ENCODE measurements at regions not wholly inside any gene's neighbourhood (a gene's known extent, or its start where the extent isn't known, plus 50 kb on each side); places are given as distances from the start of the nearest gene placed in this dataset.

GRCh38 chr11:106581399-106581798, 436.9 kb downstream of the GUCY1A2 start:
- CTCF ChIA-PET (ENCODE audit: partially characterized antibody), result interaction anchor here (0.6 to 1.3 kb wide), 2 partner anchors 10 to 11 kb away, joined by 3 read pairs; no protein-coding TSS in a partner anchor

GRCh38 chr11:106585061-106585460, 433.2 kb downstream of the GUCY1A2 start:
- CTCF ChIA-PET (ENCODE audit: partially characterized antibody), result no interaction called here
- H3K4me3 Mint-ChIP-seq, result no peak overlapping the region

More at GRCh38 chr11:106581399-106581798, 436.9 kb downstream of the GUCY1A2 start:
- no peaks in the 10 kb centered on the region for H3K27me3 Mint-ChIP-seq
- H3K4me1 Mint-ChIP-seq, result no peaks in the 10 kb centered on the region
- intact Hi-C loops (cut with micrococcal nuclease), result no loop called here
- Histone ChIP-seq H3K27ac (ENCODE audit: low read depth, low read length) (no peak overlapping the region), H3K4me3 (ENCODE audit: low read length in 2 of 2) (no peak overlapping the region), H3K27me3 (ENCODE audit: insufficient read depth, low read length) (no peaks in the 10 kb centered on the region), H3K36me3 (ENCODE audit: insufficient read depth, low read length) (no peaks in the 10 kb centered on the region), H3K9me3 (ENCODE audit: control insufficient read depth in 1 of 2, low read length in 2 of 2) (no peaks in the 10 kb centered on the region), H3K4me1 (ENCODE audit: insufficient read depth, low read length) (no peaks in the 10 kb centered on the region)
- no peak overlapping the region for H3K27ac Mint-ChIP-seq
- POLR2A ChIA-PET (ENCODE audit: partially characterized antibody), result no interaction called here
- no peaks in the 10 kb centered on the region for H3K36me3 Mint-ChIP-seq
- no peak overlapping the region for H3K4me3 Mint-ChIP-seq
- peaks cover 2 to 15% (median 6%) of the 10 kb centered on the region in 8 donors for H3K9me3 Mint-ChIP-seq
- no peak for DNase-seq

GRCh38 chr11:106594751-106595351, 423.4 kb downstream of the GUCY1A2 start:
- Mint-ChIP-seq H3K27ac (no peak overlapping the region), H3K4me1 (no peaks in the 10 kb centered on the region), H3K4me3 (no peak overlapping the region), H3K27me3 (no peaks in the 10 kb centered on the region), H3K36me3 (no peaks in the 10 kb centered on the region), H3K9me3 (peaks cover 0 to 11% (median 7%) of the 10 kb centered on the region in 8 donors)
- Histone ChIP-seq H3K36me3 (ENCODE audit: insufficient read depth, low read length) (no peaks in the 10 kb centered on the region), H3K4me1 (ENCODE audit: insufficient read depth, low read length) (no peaks in the 10 kb centered on the region), H3K27me3 (ENCODE audit: insufficient read depth, low read length) (no peaks in the 10 kb centered on the region), H3K4me3 (ENCODE audit: low read length in 2 of 2) (no peak overlapping the region), H3K27ac (ENCODE audit: low read depth, low read length) (no peak overlapping the region), H3K9me3 (ENCODE audit: control insufficient read depth in 1 of 2, low read length in 2 of 2) (no peaks in the 10 kb centered on the region)
- ChIA-PET CTCF (ENCODE audit: partially characterized antibody) (no interaction called here), POLR2A (ENCODE audit: partially characterized antibody) (no interaction called here)
- intact Hi-C loops (cut with micrococcal nuclease), result no loop called here
- DNase-seq, result no peak

More at GRCh38 chr11:106585061-106585460, 433.2 kb downstream of the GUCY1A2 start:
- Mint-ChIP-seq H3K27me3 (no peaks in the 10 kb centered on the region), H3K4me1 (no peaks in the 10 kb centered on the region), H3K27ac (no peak overlapping the region), H3K9me3 (peaks cover 0 to 8% (median 0%) of the 10 kb centered on the region in 8 donors), H3K36me3 (no peaks in the 10 kb centered on the region)
- POLR2A ChIA-PET (ENCODE audit: partially characterized antibody), result no interaction called here
- no peak for DNase-seq
- no peak overlapping the region for H3K4me3 ChIP-seq (ENCODE audit: low read length in 2 of 2)
- H3K27ac ChIP-seq (ENCODE audit: low read depth, low read length), result no peak overlapping the region
- no peaks in the 10 kb centered on the region for H3K27me3 ChIP-seq (ENCODE audit: insufficient read depth, low read length)
- intact Hi-C loops (cut with micrococcal nuclease), result no loop called here
- H3K4me1 ChIP-seq (ENCODE audit: insufficient read depth, low read length), result no peaks in the 10 kb centered on the region
- H3K9me3 ChIP-seq (ENCODE audit: control insufficient read depth in 1 of 2, low read length in 2 of 2), result no peaks in the 10 kb centered on the region
- H3K36me3 ChIP-seq (ENCODE audit: insufficient read depth, low read length), result no peaks in the 10 kb centered on the region

- H3K4me1 ChIP-seq (ENCODE audit: insufficient read depth, low read length), result no peaks in the 10 kb centered on the region
- no peak for DNase-seq
- H3K27ac Mint-ChIP-seq, result no peak overlapping the region
- H3K36me3 ChIP-seq (ENCODE audit: insufficient read depth, low read length), result no peaks in the 10 kb centered on the region
- no peak overlapping the region for H3K4me3 ChIP-seq (ENCODE audit: low read length in 2 of 2)
- H3K4me3 Mint-ChIP-seq, result no peak overlapping the region
- H3K27me3 ChIP-seq (ENCODE audit: insufficient read depth, low read length), result no peaks in the 10 kb centered on the region
- no peaks in the 10 kb centered on the region for H3K27me3 Mint-ChIP-seq
- POLR2A ChIA-PET (ENCODE audit: partially characterized antibody), result no interaction called here
- H3K36me3 Mint-ChIP-seq, result no peaks in the 10 kb centered on the region
- peaks cover 0 to 4% (median 0%) of the 10 kb centered on the region in 8 donors for H3K9me3 Mint-ChIP-seq
- CTCF ChIA-PET (ENCODE audit: partially characterized antibody), result no interaction called here
- no peak overlapping the region for H3K27ac ChIP-seq (ENCODE audit: low read depth, low read length)
- no peaks in the 10 kb centered on the region for H3K9me3 ChIP-seq (ENCODE audit: control insufficient read depth in 1 of 2, low read length in 2 of 2)
- intact Hi-C loops (cut with micrococcal nuclease), result no loop called here
- no peaks in the 10 kb centered on the region for H3K4me1 Mint-ChIP-seq
Observed at GRCh38 chr11:106601684-106602297, 416.5 kb downstream of the GUCY1A2 start.

- H3K4me1 Mint-ChIP-seq, result no peaks in the 10 kb centered on the region
- intact Hi-C loops (cut with micrococcal nuclease), result no loop called here
Observed at GRCh38 chr11:106608677-106609076, 409.6 kb downstream of the GUCY1A2 start.

GRCh38 chr11:106614262-106614661, 404.0 kb downstream of the GUCY1A2 start:
- Histone ChIP-seq H3K27me3 (ENCODE audit: insufficient read depth, low read length) (no peaks in the 10 kb centered on the region), H3K27ac (ENCODE audit: low read depth, low read length) (no peak overlapping the region), H3K36me3 (ENCODE audit: insufficient read depth, low read length) (no peaks in the 10 kb centered on the region), H3K9me3 (ENCODE audit: control insufficient read depth in 1 of 2, low read length in 2 of 2) (no peaks in the 10 kb centered on the region), H3K4me1 (ENCODE audit: insufficient read depth, low read length) (no peaks in the 10 kb centered on the region), H3K4me3 (ENCODE audit: low read length in 2 of 2) (no peak overlapping the region)
- Mint-ChIP-seq H3K27ac (no peak overlapping the region), H3K9me3 (peaks cover 0 to 4% (median 2%) of the 10 kb centered on the region in 8 donors), H3K36me3 (no peaks in the 10 kb centered on the region), H3K27me3 (no peaks in the 10 kb centered on the region), H3K4me3 (no peak overlapping the region), H3K4me1 (no peaks in the 10 kb centered on the region)
- no peak for DNase-seq
- intact Hi-C loops (cut with micrococcal nuclease), result no loop called here
- POLR2A ChIA-PET (ENCODE audit: partially characterized antibody), result no interaction called here
- CTCF ChIA-PET (ENCODE audit: partially characterized antibody), result no interaction called here

More at GRCh38 chr11:106608677-106609076, 409.6 kb downstream of the GUCY1A2 start:
- no peaks in the 10 kb centered on the region for H3K36me3 ChIP-seq (ENCODE audit: insufficient read depth, low read length)
- no peaks in the 10 kb centered on the region for H3K9me3 ChIP-seq (ENCODE audit: control insufficient read depth in 1 of 2, low read length in 2 of 2)
- ChIA-PET CTCF (ENCODE audit: partially characterized antibody) (no interaction called here), POLR2A (ENCODE audit: partially characterized antibody) (no interaction called here)
- Mint-ChIP-seq H3K4me3 (no peak overlapping the region), H3K27me3 (no peaks in the 10 kb centered on the region), H3K27ac (no peak overlapping the region), H3K36me3 (no peaks in the 10 kb centered on the region), H3K9me3 (peaks cover 2 to 6% (median 4%) of the 10 kb centered on the region in 8 donors)
- no peak overlapping the region for H3K27ac ChIP-seq (ENCODE audit: low read depth, low read length)
- no peaks in the 10 kb centered on the region for H3K4me1 ChIP-seq (ENCODE audit: insufficient read depth, low read length)
- no peak for DNase-seq
- H3K27me3 ChIP-seq (ENCODE audit: insufficient read depth, low read length), result no peaks in the 10 kb centered on the region
- no peak overlapping the region for H3K4me3 ChIP-seq (ENCODE audit: low read length in 2 of 2)

GRCh38 chr11:106619320-106619990, 398.8 kb downstream of the GUCY1A2 start:
- H3K27ac ChIP-seq (ENCODE audit: low read depth, low read length), result no peak overlapping the region
- no peak for DNase-seq
- Mint-ChIP-seq H3K4me1 (no peaks in the 10 kb centered on the region), H3K9me3 (peaks cover 0 to 9% (median 1%) of the 10 kb centered on the region in 8 donors), H3K36me3 (no peaks in the 10 kb centered on the region), H3K27me3 (no peaks in the 10 kb centered on the region), H3K27ac (no peak overlapping the region), H3K4me3 (no peak overlapping the region)
- H3K4me3 ChIP-seq (ENCODE audit: low read length in 2 of 2), result no peak overlapping the region
- ChIA-PET CTCF (ENCODE audit: partially characterized antibody) (no interaction called here), POLR2A (ENCODE audit: partially characterized antibody) (no interaction called here)
- intact Hi-C loops (cut with micrococcal nuclease), result no loop called here
- no peaks in the 10 kb centered on the region for H3K27me3 ChIP-seq (ENCODE audit: insufficient read depth, low read length)
- H3K9me3 ChIP-seq (ENCODE audit: control insufficient read depth in 1 of 2, low read length in 2 of 2), result no peaks in the 10 kb centered on the region
- H3K4me1 ChIP-seq (ENCODE audit: insufficient read depth, low read length), result no peaks in the 10 kb centered on the region
- no peaks in the 10 kb centered on the region for H3K36me3 ChIP-seq (ENCODE audit: insufficient read depth, low read length)

Data from CD4-positive, alpha-beta memory T cell (primary cell).